ENCODE measurements at regions not wholly inside any gene's neighbourhood (a gene's known extent, or its start where the extent isn't known, plus 50 kb on each side); places are given as distances from the start of the nearest gene placed in this dataset.

DNA sequence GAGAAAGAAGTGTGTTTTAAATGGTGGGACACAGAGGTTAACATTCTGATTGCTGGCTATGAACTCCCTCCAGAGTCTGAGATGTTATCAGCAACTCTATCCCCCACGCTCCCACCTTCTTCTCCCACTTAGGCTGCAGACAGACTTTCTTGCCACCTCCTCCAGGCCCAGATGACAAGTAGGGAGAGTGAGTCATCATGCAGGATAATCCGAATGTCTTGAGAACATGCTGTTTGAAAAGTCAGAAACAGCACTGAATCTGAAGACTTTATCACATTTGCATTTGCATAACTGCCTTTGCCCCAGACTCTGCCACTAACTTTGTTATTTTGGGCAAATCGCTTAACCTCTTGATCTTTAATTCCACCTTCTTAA is 139.8 kb downstream of the ESM1 start:
- TF ChIP-seq, protein P1, sequence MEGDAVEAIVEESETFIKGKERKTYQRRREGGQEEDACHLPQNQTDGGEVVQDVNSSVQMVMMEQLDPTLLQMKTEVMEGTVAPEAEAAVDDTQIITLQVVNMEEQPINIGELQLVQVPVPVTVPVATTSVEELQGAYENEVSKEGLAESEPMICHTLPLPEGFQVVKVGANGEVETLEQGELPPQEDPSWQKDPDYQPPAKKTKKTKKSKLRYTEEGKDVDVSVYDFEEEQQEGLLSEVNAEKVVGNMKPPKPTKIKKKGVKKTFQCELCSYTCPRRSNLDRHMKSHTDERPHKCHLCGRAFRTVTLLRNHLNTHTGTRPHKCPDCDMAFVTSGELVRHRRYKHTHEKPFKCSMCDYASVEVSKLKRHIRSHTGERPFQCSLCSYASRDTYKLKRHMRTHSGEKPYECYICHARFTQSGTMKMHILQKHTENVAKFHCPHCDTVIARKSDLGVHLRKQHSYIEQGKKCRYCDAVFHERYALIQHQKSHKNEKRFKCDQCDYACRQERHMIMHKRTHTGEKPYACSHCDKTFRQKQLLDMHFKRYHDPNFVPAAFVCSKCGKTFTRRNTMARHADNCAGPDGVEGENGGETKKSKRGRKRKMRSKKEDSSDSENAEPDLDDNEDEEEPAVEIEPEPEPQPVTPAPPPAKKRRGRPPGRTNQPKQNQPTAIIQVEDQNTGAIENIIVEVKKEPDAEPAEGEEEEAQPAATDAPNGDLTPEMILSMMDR (IDR thresholded peaks at IDR 0.05; ENCODE audit: low read length) = no peak
- no peak for TF ChIP-seq EZH2 (optimal IDR thresholded peaks at IDR 0.05; ENCODE audit: low read depth, low read length)
- TF ChIP-seq EZH2phosphoT487 (IDR thresholded peaks at IDR 0.05; ENCODE audit: low read length) = no peak
